Uterus (tissue), 3 donors: ENCODE measurements at regions not wholly inside any gene's neighbourhood (a gene's known extent, or its start where the extent isn't known, plus 50 kb on each side); places are given as distances from the start of the nearest gene placed in this dataset.

Experiments
- DNase-seq, 2 donors: peaks; one replicate each; pipeline ENCODE4 v3.0.0-alpha.2; 2019 to 2020
- H3K27ac ChIP-seq, 2 donors: fragments of 200-600 bp; sonication (generic); 1 replicate in 1 of 2; 2 replicates in 1 of 2; pipeline ENCODE4 v1.5.1; 2016 to 2018
- H3K27me3 ChIP-seq, 2 donors: fragments of 200-600 bp; sonication (generic); one replicate each; pipeline ENCODE4 v1.5.1; 2018 to 2019; ENCODE audit warnings: control low read depth in 1 of 2
- H3K36me3 ChIP-seq, 2 donors: fragments of 200-600 bp; sonication (generic); one replicate each; pipeline ENCODE4 v1.5.1; 2019; ENCODE audit warnings: control low read depth in 1 of 2
- H3K4me1 ChIP-seq, 2 donors: fragments of 200-600 bp; sonication (generic); one replicate each; pipeline ENCODE4 v1.5.1; 2018 to 2019; ENCODE audit warnings: control low read depth in 1 of 2
- H3K4me3 ChIP-seq, 2 donors: fragments of 200-600 bp; sonication (generic); 1 replicate in 1 of 2; 2 replicates in 1 of 2; pipeline ENCODE4 v1.5.1; 2018 to 2019; ENCODE audit warnings: mild to moderate bottlenecking in 1 of 2
- H3K9me3 ChIP-seq, 2 donors: fragments of 200-600 bp; sonication (generic); one replicate each; pipeline ENCODE4 v1.5.1; 2019; ENCODE audit warnings: control low read depth in 1 of 2
- POLR2A ChIP-seq, 2 donors: fragments of 450-650 bp; IDR thresholded peaks; one replicate each; pipeline ENCODE4 v1.6.1; 2016; ENCODE audit warnings: antibody characterized with exemption in 2 of 2, mild to moderate bottlenecking in 1 of 2, moderate library complexity in 1 of 2
- intact Hi-C: fragments of 100-400 bp; cut with DNase I; formaldehyde crosslinking; loops from one replicate; pipeline ENCODE4 v1.15.1; 2023; ENCODE audit warnings: low total_unique reads
- TF ChIP-seq, protein P1 (sequence below), 4 experiments: fragments of 200-600 bp in 2 of 4; fragments of 450-650 bp in 2 of 4; sonication (generic) in 2 of 4; IDR thresholded peaks; one replicate each; pipeline ENCODE4 v1.5.1; 2016 to 2019; ENCODE audit warnings: antibody characterized with exemption in 4 of 4, mild to moderate bottlenecking in 2 of 4, moderate library complexity in 1 of 4
- donor health status: DM: yes; HTN: yes; CAD: no.

DNA sequence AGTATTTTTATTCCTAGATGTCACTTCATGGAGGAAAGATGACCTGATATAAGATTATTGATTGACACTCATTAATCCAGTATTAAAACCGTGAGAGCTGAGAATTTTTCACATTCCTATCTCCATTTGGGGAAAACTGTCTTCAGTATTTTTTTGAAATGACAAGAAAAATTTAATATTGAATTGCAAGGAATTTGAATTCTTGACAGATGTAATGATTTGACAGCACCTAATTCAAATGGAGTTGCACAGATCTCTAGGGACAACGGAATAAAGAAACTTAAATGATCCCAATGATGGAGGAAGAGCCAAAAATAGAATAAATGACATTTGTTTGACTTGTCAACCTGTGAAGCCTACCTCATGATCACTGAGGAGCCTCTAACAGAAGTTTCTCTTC lies 1591.4 kb downstream of the HACE1 start:
- Histone ChIP-seq H3K27ac (no peak overlapping the region), H3K4me1 (no peaks in the 10 kb centered on the region), H3K36me3 (no peaks in the 10 kb centered on the region), H3K9me3 (no peaks in the 10 kb centered on the region), H3K27me3 (no peaks in the 10 kb centered on the region), H3K4me3 (no peak overlapping the region)
- intact Hi-C loops: no loop called here
- no peak for TF ChIP-seq POLR2A (IDR thresholded peaks at IDR 0.05)
- TF ChIP-seq, protein P1, sequence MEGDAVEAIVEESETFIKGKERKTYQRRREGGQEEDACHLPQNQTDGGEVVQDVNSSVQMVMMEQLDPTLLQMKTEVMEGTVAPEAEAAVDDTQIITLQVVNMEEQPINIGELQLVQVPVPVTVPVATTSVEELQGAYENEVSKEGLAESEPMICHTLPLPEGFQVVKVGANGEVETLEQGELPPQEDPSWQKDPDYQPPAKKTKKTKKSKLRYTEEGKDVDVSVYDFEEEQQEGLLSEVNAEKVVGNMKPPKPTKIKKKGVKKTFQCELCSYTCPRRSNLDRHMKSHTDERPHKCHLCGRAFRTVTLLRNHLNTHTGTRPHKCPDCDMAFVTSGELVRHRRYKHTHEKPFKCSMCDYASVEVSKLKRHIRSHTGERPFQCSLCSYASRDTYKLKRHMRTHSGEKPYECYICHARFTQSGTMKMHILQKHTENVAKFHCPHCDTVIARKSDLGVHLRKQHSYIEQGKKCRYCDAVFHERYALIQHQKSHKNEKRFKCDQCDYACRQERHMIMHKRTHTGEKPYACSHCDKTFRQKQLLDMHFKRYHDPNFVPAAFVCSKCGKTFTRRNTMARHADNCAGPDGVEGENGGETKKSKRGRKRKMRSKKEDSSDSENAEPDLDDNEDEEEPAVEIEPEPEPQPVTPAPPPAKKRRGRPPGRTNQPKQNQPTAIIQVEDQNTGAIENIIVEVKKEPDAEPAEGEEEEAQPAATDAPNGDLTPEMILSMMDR (IDR thresholded peaks at IDR 0.05): no peak
- DNase-seq: no peak

- no peak for DNase-seq
- TF ChIP-seq POLR2A (IDR thresholded peaks at IDR 0.05): no peak
- TF ChIP-seq, protein P1 (IDR thresholded peaks at IDR 0.05): no peak
- no peaks in the 10 kb centered on the region for H3K9me3 ChIP-seq
- no peaks in the 10 kb centered on the region for H3K4me1 ChIP-seq
- H3K27ac ChIP-seq: no peak overlapping the region
- H3K4me3 ChIP-seq: no peak overlapping the region
- intact Hi-C loops: no loop called here
- no peaks in the 10 kb centered on the region for H3K36me3 ChIP-seq
- H3K27me3 ChIP-seq: no peaks in the 10 kb centered on the region
Measured at GRCh38 chr6:103264020-103264419, 1595.7 kb downstream of the HACE1 start.

DNA sequence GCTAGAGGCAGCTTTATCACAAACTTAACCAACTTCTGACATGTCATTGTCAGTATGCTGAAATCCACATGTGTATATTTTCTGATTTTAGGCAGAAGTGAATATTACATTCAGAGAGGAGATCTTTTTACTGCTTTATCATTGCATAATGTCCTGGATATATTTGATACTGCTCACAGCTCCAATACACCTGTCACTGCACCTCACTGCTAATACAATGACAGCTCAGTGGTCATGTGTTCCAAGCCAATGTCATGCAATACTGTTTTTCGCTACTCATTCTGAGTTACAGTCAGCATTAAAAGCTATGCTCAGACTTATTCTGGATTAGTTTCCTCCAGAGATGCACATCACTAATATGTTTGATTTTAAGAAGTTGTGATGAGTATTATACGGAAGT lies 1604.6 kb downstream of the HACE1 start:
- Histone ChIP-seq H3K27me3 (no peaks in the 10 kb centered on the region), H3K4me3 (no peak overlapping the region), H3K36me3 (no peaks in the 10 kb centered on the region), H3K27ac (no peak overlapping the region), H3K4me1 (no peaks in the 10 kb centered on the region), H3K9me3 (no peaks in the 10 kb centered on the region)
- intact Hi-C loops: no loop called here
- DNase-seq: no peak
- TF ChIP-seq, protein P1 (IDR thresholded peaks at IDR 0.05): no peak
- no peak for TF ChIP-seq POLR2A (IDR thresholded peaks at IDR 0.05)

DNA sequence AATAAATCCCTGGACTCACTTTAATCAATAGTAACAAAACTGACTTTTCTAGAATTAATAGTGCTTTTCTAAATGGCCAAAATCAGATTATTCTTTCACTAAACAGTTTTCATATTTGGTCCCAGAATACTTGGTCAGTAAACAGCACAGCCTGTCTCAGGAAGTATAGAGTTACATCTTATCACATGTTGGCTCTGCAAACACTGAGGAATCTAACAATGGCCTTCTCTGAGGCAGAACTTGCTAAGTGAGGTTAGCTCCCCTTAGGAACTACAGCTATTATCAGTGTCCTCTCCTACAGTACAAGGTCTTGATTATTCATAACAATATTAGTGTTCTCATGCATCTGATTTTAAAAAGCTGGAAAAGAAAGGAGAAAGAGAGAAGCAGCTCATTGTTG lies 1622.8 kb downstream of the HACE1 start:
- intact Hi-C loops: no loop called here
- no peaks in the 10 kb centered on the region for H3K27me3 ChIP-seq
- H3K27ac ChIP-seq: no peak overlapping the region
- no peak for DNase-seq
- H3K4me3 ChIP-seq: no peak overlapping the region
- H3K4me1 ChIP-seq: no peaks in the 10 kb centered on the region
- H3K36me3 ChIP-seq: peaks cover 0 to 3% of the 10 kb centered on the region in 2 donors
- TF ChIP-seq POLR2A (IDR thresholded peaks at IDR 0.05): no peak
- TF ChIP-seq, protein P1 (IDR thresholded peaks at IDR 0.05): no peak
- no peaks in the 10 kb centered on the region for H3K9me3 ChIP-seq

DNA sequence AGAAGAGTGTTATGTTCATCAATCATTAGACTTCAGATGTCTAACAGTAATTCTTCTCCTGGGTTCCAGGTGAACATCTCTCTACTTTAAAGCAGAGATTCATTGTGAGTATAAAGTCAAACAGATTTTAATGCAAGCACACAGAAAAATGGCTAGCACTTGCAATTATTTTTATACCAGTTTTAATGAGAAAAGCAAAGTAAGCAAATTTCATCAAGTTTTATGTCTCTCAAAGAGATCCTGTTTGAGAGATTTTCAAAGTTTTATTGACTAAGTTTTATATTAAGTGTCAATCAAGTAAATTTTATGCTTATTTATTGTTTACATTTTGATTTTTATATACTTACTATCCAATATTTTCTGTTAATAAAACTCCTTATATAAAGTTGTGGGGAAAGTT lies 1628.5 kb downstream of the HACE1 start:
- no peak overlapping the region for H3K4me3 ChIP-seq
- H3K4me1 ChIP-seq: no peaks in the 10 kb centered on the region
- no peak for DNase-seq
- H3K9me3 ChIP-seq: no peaks in the 10 kb centered on the region
- TF ChIP-seq, protein P1 (IDR thresholded peaks at IDR 0.05): no peak
- no peak for TF ChIP-seq POLR2A (IDR thresholded peaks at IDR 0.05)
- no peak overlapping the region for H3K27ac ChIP-seq
- H3K36me3 ChIP-seq: peaks cover 0 to 3% of the 10 kb centered on the region in 2 donors
- no peaks in the 10 kb centered on the region for H3K27me3 ChIP-seq
- intact Hi-C loops: no loop called here
